ENCODE measurements at regions not wholly inside any gene's neighbourhood (a gene's known extent, or its start where the extent isn't known, plus 50 kb on each side); places are given as distances from the start of the nearest gene placed in this dataset.

DNA sequence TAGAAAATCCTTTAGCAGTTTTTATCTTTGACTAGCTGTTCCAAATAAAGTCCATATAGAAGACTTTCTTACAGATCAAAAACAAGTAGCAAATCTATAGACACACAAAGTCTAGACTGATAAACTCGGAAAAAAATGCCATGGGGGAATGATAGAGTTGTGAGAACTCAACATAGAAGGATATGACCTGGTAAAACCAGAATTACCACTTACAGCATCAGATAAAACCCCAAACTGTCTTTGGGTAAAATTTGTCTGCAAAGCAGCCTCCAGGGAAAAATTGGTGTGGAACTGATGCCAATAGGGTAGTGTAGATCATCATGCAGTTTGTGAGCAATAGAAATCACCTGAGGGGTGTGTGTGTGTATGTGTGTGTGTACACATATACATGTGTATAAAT is 579.1 kb downstream of the SPOCK3 start:
- TF ChIP-seq, protein P1, sequence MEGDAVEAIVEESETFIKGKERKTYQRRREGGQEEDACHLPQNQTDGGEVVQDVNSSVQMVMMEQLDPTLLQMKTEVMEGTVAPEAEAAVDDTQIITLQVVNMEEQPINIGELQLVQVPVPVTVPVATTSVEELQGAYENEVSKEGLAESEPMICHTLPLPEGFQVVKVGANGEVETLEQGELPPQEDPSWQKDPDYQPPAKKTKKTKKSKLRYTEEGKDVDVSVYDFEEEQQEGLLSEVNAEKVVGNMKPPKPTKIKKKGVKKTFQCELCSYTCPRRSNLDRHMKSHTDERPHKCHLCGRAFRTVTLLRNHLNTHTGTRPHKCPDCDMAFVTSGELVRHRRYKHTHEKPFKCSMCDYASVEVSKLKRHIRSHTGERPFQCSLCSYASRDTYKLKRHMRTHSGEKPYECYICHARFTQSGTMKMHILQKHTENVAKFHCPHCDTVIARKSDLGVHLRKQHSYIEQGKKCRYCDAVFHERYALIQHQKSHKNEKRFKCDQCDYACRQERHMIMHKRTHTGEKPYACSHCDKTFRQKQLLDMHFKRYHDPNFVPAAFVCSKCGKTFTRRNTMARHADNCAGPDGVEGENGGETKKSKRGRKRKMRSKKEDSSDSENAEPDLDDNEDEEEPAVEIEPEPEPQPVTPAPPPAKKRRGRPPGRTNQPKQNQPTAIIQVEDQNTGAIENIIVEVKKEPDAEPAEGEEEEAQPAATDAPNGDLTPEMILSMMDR (conservative IDR thresholded peaks at IDR 0.05): no peak
- Mint-ChIP-seq H3K36me3 (ENCODE audit: insufficient read depth in 1 of 3, low read depth in 3 of 3) (no peaks in the 10 kb centered on the region), H3K4me3 (no peak overlapping the region), H3K27me3 (ENCODE audit: low read depth) (no peaks in the 10 kb centered on the region), H3K4me1 (no peaks in the 10 kb centered on the region), H3K9me3 (no peaks in the 10 kb centered on the region), H3K27ac (no peak overlapping the region)
- H3K79me2 ChIP-seq (ENCODE audit: insufficient read depth, low read length): no peaks in the 10 kb centered on the region
- H3K9ac ChIP-seq (ENCODE audit: extremely low read depth, insufficient read length, low read length): no peak overlapping the region
- no peak overlapping the region for H2AK5ac ChIP-seq (ENCODE audit: insufficient read length, low read length)
- no peak overlapping the region for H2BK15ac ChIP-seq (ENCODE audit: low read depth, low read length)
- no peak overlapping the region for H2AFZ ChIP-seq (ENCODE audit: low read length)
- H3K14ac ChIP-seq (ENCODE audit: insufficient read depth, low read length): no peak overlapping the region
- no peak overlapping the region for H3K4ac ChIP-seq (ENCODE audit: low read depth, low read length)
- no peak overlapping the region for H3K18ac ChIP-seq (ENCODE audit: insufficient read length, low read depth, low read length)
- H4K8ac ChIP-seq (replicated peaks; ENCODE audit: insufficient read length, low read depth, low read length): no peak overlapping the region
- no peak overlapping the region for H2BK20ac ChIP-seq (ENCODE audit: low read depth, low read length, poor library complexity, severe bottlenecking)
- H3K23me2 ChIP-seq (ENCODE audit: insufficient read length, low read depth, low read length, poor library complexity, severe bottlenecking): no peaks in the 10 kb centered on the region
- no peak overlapping the region for H4K91ac ChIP-seq (ENCODE audit: insufficient read length, low read depth, low read length)
- no peaks in the 10 kb centered on the region for H3K27me3 ChIP-seq (ENCODE audit: insufficient read depth, low read length)
- H3K23ac ChIP-seq (ENCODE audit: insufficient read length, low read depth, low read length): no peak overlapping the region
- H2BK5ac ChIP-seq (ENCODE audit: insufficient read length, low read length): no peak overlapping the region
- no peak overlapping the region for H4K5ac ChIP-seq (ENCODE audit: insufficient read length, low read depth, low read length)
- no peak overlapping the region for H3K56ac ChIP-seq (ENCODE audit: insufficient read length, low read depth, low read length)
- no peak overlapping the region for H3K4me2 ChIP-seq (ENCODE audit: insufficient read depth, insufficient read length, low read length)
- H3K9me3 ChIP-seq (ENCODE audit: control insufficient read depth, low read depth, low read length): no peaks in the 10 kb centered on the region
- no peaks in the 10 kb centered on the region for H3K4me1 ChIP-seq (ENCODE audit: insufficient read depth, low read length)
- H4K20me1 ChIP-seq (ENCODE audit: control insufficient read depth, insufficient read depth, insufficient read length): no peaks in the 10 kb centered on the region
- H3K27ac ChIP-seq (ENCODE audit: insufficient read length, low read depth, low read length): no peak overlapping the region
- no CpG with 5 or more reads among the region's 1 CpG for WGBS (ENCODE audit: extremely low coverage, insufficient read length, low lambda C conversion rate)
- H2BK12ac ChIP-seq (ENCODE audit: insufficient read length, low read depth, low read length): no peak overlapping the region
- no peaks in the 10 kb centered on the region for H3K79me1 ChIP-seq (ENCODE audit: insufficient read depth, low read depth, low read length, poor library complexity, severe bottlenecking)
- DNase-seq: no peak
- H3T11ph ChIP-seq (ENCODE audit: low read length): no peak overlapping the region
- H2BK120ac ChIP-seq (ENCODE audit: low read depth, low read length, poor library complexity, severe bottlenecking): no peak overlapping the region
